GM21619 (cell line): ENCODE measurements at regions not wholly inside any gene's neighbourhood (a gene's known extent, or its start where the extent isn't known, plus 50 kb on each side); places are given as distances from the start of the nearest gene placed in this dataset.

Experiments used
- ATAC-seq: cut with Tn5 transposase; IDR thresholded peaks from one replicate; pipeline ENCODE4 v1.9.1; 2021; ENCODE audit not compliant: unreplicated experiment

DNA sequence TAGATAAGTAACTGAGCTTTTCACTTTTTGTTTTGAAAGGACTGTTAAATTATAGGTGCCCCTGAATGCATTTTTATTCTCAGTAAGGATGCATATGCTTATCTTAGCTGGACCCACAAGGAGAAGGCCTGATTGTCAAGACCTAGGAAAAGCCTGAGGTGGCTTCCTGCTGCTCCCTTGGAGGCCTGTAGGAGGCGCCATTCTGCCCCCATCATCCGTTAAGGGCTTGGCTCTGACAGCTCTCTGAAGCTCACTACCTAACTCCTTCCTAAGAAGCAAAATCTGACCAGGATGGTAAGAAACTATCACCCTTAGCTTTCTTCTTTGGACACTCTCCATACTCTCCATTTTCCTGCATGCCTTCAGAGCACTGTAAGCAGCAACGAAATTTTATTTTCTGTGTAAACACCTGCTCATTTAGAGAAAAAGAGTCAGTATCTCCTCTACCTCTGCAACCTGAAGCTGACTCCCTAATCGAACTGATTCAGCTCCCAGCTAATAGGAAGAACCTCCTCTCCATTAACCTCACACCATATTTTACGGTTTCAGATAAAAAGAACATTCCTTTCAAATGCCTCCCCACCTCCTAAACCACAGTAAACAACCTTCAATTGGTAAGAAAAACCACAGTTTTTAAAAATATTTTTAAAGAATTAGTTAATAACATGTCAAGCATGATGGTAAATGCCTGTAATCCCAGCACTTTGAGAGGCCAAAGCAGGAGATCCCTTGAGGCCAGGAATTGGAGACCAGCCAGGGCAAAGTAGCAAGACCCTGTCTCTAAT, 73.4 kb upstream of the EDNRA start:
- no peak for ATAC-seq

DNA sequence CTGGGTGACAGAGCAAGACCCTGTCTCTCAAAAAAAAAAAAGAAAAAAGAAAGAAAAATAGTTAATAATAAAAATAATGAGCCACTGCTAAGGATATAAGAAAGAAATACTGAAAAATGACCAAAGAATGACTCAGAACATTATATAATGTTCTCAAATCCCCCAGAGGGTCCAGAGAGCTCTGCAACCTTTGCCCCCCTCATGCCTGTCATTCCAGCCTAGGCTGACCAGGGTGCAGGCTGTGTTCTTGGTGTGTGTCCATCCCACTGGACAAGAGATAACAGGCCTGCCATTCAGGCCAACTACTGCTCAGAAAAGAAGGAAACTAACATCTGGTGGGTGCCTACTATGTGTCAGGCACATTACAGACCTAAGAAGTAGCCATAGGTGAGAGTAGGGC, 72.7 kb upstream of the EDNRA start:
- ATAC-seq, result no peak

GRCh38 chr4:147409350-147409749, 71.5 kb upstream of the EDNRA start:
- ATAC-seq, result no peak

DNA sequence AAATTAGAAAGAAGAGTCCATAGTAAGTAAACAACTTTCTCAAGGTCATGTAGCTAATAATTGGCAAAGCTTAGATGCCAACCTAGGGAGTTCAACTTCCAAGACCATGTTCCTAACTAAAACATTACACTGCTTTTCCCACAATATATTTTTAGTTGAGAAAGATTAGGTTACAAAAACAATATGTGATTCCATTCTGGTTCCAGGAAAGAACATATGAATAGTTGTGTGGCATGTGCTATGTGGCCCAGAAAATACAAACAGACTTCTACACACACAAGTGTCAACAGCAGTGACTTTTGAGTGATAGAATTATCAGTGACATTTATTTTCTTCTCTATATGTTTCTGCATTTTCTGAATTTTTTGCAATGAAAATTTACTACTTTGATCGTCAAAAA, 62.7 kb upstream of the EDNRA start:
- ATAC-seq, result no peak

DNA sequence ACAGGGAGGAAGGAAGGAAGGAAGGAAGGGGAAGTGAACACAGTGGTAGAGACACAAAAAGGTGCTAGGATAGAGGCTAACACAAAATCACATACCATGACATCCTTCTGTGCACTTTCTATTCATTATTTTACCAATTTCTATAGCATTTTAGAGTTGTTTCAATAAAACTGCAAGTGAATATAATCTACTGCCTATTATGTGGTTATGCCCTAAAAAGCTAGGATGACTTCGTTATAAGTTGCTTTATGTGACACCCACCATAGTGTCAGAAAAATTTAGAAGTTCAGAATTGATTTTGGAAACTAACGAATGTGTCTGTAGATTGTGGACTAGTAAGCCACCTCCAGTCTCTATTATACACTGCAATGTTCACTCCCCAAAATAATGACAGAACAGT, 59.4 kb upstream of the EDNRA start:
- no peak for ATAC-seq

DNA sequence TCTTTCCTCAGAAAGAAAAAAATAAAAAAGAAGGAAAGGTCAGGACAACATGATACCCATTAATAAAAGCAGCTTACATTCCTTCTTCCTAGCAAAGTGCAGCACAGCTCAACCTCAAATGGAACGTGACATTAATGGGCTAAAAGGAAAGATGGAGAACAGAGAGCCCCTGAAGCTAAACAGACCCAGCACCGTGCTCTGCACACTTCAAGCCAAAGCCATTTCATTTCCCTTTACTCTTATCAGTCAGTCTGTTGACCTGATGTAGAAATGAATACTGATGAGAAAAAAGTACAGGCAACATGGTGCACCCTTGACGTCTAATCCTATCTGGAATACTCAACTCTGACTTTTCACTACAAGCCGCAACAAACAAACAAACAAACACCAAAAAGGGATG, 57.7 kb upstream of the EDNRA start:
- ATAC-seq, result no peak

DNA sequence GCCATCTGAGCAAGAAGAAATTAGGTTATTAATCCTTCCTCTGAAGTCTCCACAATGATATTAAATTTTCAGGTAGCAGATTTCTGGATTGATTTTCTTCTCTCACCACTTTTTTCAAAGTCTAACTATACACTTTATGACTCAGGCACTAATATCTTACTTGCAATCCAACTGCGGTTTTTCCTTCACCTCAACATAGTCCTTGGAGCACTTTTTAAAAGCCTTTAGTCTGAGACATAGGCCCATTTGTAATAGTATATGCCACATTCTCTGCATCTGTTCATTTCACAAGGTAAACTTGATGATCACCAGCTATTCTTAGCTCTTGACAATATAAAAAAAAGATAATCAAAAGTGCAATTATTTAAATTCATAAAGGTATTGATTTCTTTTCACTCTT, 55.9 kb upstream of the EDNRA start:
- ATAC-seq, result no peak

GRCh38 chr4:147428583-147428982, 52.3 kb upstream of the EDNRA start:
- ATAC-seq, result no peak

- ATAC-seq, result no peak
Observed at GRCh38 chr4:147430111-147430510, 50.8 kb upstream of the EDNRA start.
